MCF 10A (cell line): ENCODE measurements at regions not wholly inside any gene's neighbourhood (a gene's known extent, or its start where the extent isn't known, plus 50 kb on each side); places are given as distances from the start of the nearest gene placed in this dataset.
"Not testable (repeated sequence)": the region's sequence is repeated elsewhere in the genome, so short reads cannot be mapped to it uniquely, and the experiment has no call there.

ENCODE experiments used
- BruUV-seq: library from RNA; stranded (reverse); fragments of 400-500 nt; replicated peaks from 2 replicates; lab custom pipeline; 2021; lab: Mats Ljungman, UMichigan
- CTCF ChIA-PET: fragments of 300-600 bp; sonication (Branson Sonifier 250); formaldehyde crosslinking; extraction: SDS; loops from one replicate; lab custom pipeline; 2021; ENCODE audit warnings: antibody characterized with exemption, inconsistent platforms; lab: Yijun Ruan, JAX
- POLR2A ChIA-PET: fragments of 300-600, 350-650 bp; sonication (Branson Sonifier 250); formaldehyde crosslinking; extraction: SDS; loops from one replicate; lab custom pipeline; 2020; ENCODE audit warnings: antibody characterized with exemption, inconsistent platforms; lab: Yijun Ruan, JAX
- DNase-seq: peaks from one replicate; pipeline ENCODE4 v3.0.0-alpha.2; 2018; ENCODE audit not compliant: unreplicated experiment
- H3K27ac Mint-ChIP-seq: one replicate; pipeline ENCODE4 v1.8.0; 2022; ENCODE audit warnings: mild to moderate bottlenecking, low read depth, mixed read lengths; ENCODE audit not compliant: unreplicated experiment
- H3K27me3 Mint-ChIP-seq: one replicate; pipeline ENCODE4 v1.8.0; 2022; ENCODE audit warnings: mixed read lengths; ENCODE audit not compliant: insufficient read depth, unreplicated experiment
- H3K36me3 Mint-ChIP-seq: one replicate; pipeline ENCODE4 v1.8.0; 2022; ENCODE audit warnings: mild to moderate bottlenecking, moderate library complexity, mixed read lengths; ENCODE audit not compliant: insufficient read depth, unreplicated experiment
- H3K4me1 Mint-ChIP-seq: one replicate; pipeline ENCODE4 v1.8.0; 2022; ENCODE audit warnings: mixed read lengths; ENCODE audit not compliant: insufficient read depth, unreplicated experiment
- H3K4me3 Mint-ChIP-seq: one replicate; pipeline ENCODE4 v1.8.0; 2022; ENCODE audit warnings: mild to moderate bottlenecking, moderate library complexity, mixed read lengths; ENCODE audit not compliant: unreplicated experiment
- H3K9me3 Mint-ChIP-seq: one replicate; pipeline ENCODE4 v1.8.0; 2022; ENCODE audit warnings: mixed read lengths; ENCODE audit not compliant: unreplicated experiment
- intact Hi-C: fragments of 100-400 bp; cut with micrococcal nuclease; formaldehyde crosslinking; loops from 2 replicates; pipeline ENCODE4 v1.14.1; 2022
- TF ChIP-seq, protein P1 (sequence below): fragments of 200-600 bp; IDR thresholded peaks from one replicate; pipeline ENCODE4 v1.8.0; 2022; ENCODE audit warnings: antibody characterized with exemption, mild to moderate bottlenecking; ENCODE audit not compliant: unreplicated experiment

DNA sequence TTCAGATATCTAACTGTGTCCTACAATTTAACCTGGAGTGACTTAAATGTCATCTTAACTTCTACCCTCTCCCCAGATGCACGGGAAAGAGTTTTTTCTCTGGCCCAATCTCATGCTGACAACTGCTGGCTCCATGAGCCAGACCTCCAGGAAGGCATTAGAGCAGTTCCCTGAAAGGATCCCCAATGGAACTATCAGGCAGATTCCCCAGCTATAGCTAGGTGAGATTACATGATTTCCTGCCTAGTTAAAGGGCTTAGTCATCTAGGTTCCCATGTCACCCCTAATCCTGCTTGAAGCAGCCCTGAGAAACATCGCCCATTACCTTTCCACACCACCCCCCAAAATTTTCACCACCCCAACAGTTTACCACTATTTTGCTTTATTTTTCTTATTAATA is 373.5 kb upstream of the TRPC7 start:
- no peaks in the 10 kb centered on the region for H3K36me3 Mint-ChIP-seq
- no peak overlapping the region for H3K27ac Mint-ChIP-seq
- H3K9me3 Mint-ChIP-seq: peaks cover 10% of the 10 kb centered on the region
- TF ChIP-seq, protein P1, sequence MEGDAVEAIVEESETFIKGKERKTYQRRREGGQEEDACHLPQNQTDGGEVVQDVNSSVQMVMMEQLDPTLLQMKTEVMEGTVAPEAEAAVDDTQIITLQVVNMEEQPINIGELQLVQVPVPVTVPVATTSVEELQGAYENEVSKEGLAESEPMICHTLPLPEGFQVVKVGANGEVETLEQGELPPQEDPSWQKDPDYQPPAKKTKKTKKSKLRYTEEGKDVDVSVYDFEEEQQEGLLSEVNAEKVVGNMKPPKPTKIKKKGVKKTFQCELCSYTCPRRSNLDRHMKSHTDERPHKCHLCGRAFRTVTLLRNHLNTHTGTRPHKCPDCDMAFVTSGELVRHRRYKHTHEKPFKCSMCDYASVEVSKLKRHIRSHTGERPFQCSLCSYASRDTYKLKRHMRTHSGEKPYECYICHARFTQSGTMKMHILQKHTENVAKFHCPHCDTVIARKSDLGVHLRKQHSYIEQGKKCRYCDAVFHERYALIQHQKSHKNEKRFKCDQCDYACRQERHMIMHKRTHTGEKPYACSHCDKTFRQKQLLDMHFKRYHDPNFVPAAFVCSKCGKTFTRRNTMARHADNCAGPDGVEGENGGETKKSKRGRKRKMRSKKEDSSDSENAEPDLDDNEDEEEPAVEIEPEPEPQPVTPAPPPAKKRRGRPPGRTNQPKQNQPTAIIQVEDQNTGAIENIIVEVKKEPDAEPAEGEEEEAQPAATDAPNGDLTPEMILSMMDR: no peak
- DNase-seq: no peak
- intact Hi-C loops: no loop called here
- peaks cover 35% of the 10 kb centered on the region for H3K27me3 Mint-ChIP-seq
- POLR2A ChIA-PET: no interaction called here
- BruUV-seq: no TSS peak
- H3K4me1 Mint-ChIP-seq: no peaks in the 10 kb centered on the region
- H3K4me3 Mint-ChIP-seq: no peak overlapping the region
- CTCF ChIA-PET: interaction anchor here (1.1 kb wide), 1 partner anchor 490 kb away, joined by 3 read pairs; no protein-coding TSS in a partner anchor

DNA sequence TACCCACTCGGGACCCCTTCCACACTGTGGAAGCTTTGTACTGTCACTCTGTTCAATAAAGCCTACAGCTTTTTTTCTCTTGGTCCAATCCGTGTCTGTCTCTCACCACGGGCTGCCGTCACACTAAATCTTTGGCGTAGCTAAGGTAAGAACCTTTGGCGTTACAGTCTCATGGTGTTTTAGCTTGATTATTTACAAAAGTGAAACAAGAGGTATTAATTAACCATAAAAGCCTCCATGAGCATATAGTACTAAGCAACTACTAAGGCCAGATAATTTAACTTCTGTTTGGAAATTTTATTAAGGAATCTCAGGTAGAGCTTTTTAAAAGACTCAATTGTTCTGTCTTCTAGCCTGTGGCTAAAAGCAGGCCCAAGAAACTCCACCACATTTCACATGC is 370.7 kb upstream of the TRPC7 start:
- no TSS peak for BruUV-seq
- no peak overlapping the region for H3K4me3 Mint-ChIP-seq
- no peaks in the 10 kb centered on the region for H3K4me1 Mint-ChIP-seq
- no peaks in the 10 kb centered on the region for H3K36me3 Mint-ChIP-seq
- no peak for DNase-seq
- TF ChIP-seq, protein P1: no peak
- no peaks in the 10 kb centered on the region for H3K9me3 Mint-ChIP-seq
- ChIA-PET POLR2A (interaction anchor here (0.6 kb wide), 1 partner anchor 788 kb away, joined by 3 read pairs; no protein-coding TSS in a partner anchor), CTCF (interaction anchor here (0.7 to 1.4 kb wide), 7 partner anchors 33 to 410 kb away, joined by 3 to 4 read pairs (median 3); no protein-coding TSS in a partner anchor)
- intact Hi-C loops: no loop called here
- H3K27ac Mint-ChIP-seq: no peak overlapping the region
- H3K27me3 Mint-ChIP-seq: peaks cover 46% of the 10 kb centered on the region

DNA sequence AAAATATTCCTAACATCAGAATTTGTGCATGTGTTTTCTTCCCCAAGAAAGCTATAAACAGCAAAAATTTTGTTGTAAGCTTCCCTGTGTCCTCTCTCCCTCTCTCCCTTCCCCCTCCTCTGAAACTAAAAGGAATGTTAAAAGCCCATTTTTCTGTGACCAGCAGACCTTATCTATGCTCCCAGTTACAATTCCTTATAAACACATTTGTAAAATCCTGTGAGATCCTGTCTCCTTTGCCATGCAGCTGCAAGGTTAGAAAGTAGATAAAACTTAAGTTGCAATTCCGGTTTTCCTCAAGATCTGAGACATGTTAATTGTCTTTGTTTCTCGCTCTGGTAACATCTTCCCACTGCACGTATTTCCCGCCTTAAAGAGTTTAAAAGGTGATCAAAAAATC is 370.3 kb upstream of the TRPC7 start:
- ChIA-PET CTCF (interaction anchor here (0.8 to 1.4 kb wide), 3 partner anchors 34 to 410 kb away, joined by 3 to 4 read pairs (median 3); no protein-coding TSS in a partner anchor), POLR2A (interaction anchor here (0.6 kb wide), 1 partner anchor 788 kb away, joined by 3 read pairs; no protein-coding TSS in a partner anchor)
- BruUV-seq, H3K27ac Mint-ChIP-seq, H3K4me1 Mint-ChIP-seq, H3K4me3 Mint-ChIP-seq, intact Hi-C loops, H3K9me3 Mint-ChIP-seq, DNase-seq, H3K36me3 Mint-ChIP-seq: not testable (repeated sequence)
- H3K27me3 Mint-ChIP-seq: peaks cover 46% of the 10 kb centered on the region

DNA sequence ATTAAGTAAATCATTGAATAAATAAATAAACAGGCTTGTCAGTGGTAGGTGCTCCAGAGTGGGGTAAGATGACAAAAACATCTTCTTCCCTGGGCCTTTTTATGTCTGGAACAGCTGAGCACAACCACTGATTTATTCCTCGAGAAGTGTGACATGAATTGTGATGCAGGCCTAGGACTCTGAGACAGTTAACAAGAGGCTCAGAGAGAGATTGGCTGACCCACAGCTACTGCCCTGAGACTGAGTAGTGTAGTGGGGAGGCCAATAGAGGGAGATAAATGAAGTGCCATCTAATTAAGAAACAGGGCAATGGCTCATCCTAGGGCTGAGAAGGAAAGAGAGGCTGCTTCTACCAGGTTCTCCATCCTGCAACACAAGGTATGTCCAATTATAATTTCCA is 369.3 kb upstream of the TRPC7 start:
- no peak overlapping the region for H3K27ac Mint-ChIP-seq
- H3K9me3 Mint-ChIP-seq: no peaks in the 10 kb centered on the region
- ChIA-PET CTCF (interaction anchor here (0.6 to 1.4 kb wide), 2 partner anchors 51 to 1699 kb away, joined by 3 read pairs; no protein-coding TSS in a partner anchor), POLR2A (no interaction called here)
- TF ChIP-seq, protein P1: no peak
- H3K27me3 Mint-ChIP-seq: peaks cover 46% of the 10 kb centered on the region
- no TSS peak for BruUV-seq
- no peak for DNase-seq
- no peaks in the 10 kb centered on the region for H3K4me1 Mint-ChIP-seq
- no peaks in the 10 kb centered on the region for H3K36me3 Mint-ChIP-seq
- intact Hi-C loops: no loop called here
- no peak overlapping the region for H3K4me3 Mint-ChIP-seq
